Hepatocyte (in vitro differentiated cells): ENCODE measurements at regions not wholly inside any gene's neighbourhood (a gene's known extent, or its start where the extent isn't known, plus 50 kb on each side); places are given as distances from the start of the nearest gene placed in this dataset.

Experiments used
- CTCF ChIP-seq: fragments of 200-600 bp; sonication (generic); IDR thresholded peaks from 2 replicates; pipeline ENCODE4 v1.5.1; 2016; ENCODE audit warnings: antibody characterized with exemption, mild to moderate bottlenecking; ENCODE audit not compliant: poor library complexity
- EZH2 ChIP-seq: fragments of 200-600 bp; sonication (generic); IDR thresholded peaks from 2 replicates; pipeline ENCODE4 v1.6.1; 2016; ENCODE audit warnings: antibody characterized with exemption, mild to moderate bottlenecking, borderline replicate concordance
- EZH2phosphoT487 ChIP-seq: fragments of 200-600 bp; sonication (generic); IDR thresholded peaks from one replicate; pipeline ENCODE4 v1.6.1; 2018; ENCODE audit warnings: antibody characterized with exemption, mild to moderate bottlenecking, low read depth, moderate library complexity; ENCODE audit not compliant: unreplicated experiment, severe bottlenecking

DNA sequence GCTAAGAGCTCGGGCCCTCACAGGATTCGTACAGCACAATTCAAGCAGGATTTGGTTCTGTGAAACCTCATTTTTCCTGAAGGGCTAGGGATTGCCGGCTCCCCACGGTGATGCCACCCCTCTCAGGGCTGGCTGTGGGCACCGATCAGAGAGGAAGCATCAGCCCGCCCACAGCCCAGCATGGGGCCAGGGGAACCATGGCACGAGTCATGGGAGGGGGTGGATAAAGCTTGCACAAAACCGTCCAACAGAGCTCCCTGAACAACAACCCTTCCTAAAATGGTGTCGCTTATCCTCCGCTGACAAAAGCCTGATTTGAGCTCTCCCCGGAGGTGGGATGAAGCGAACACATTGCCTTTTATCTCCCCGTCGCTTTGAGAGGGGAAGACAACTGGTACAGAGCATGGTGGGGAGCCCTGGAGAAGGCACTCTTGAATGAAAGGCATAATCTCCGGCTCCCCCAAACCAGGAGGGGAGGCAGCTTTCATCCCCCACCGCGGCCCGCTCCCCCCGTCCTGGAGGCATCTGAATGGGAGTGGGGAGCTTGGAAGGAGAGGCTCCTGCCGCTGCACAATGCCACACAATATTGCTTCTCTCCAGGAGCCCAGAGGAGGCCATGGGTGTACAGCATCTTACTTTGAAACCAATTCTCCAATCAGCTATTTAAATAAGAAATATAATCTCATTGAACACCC lies 144.0 kb downstream of the RPS24 start:
- TF ChIP-seq CTCF: no peak
- no peak for TF ChIP-seq EZH2phosphoT487
- TF ChIP-seq EZH2: no peak
